ENCODE measurements at regions not wholly inside any gene's neighbourhood (a gene's known extent, or its start where the extent isn't known, plus 50 kb on each side); places are given as distances from the start of the nearest gene placed in this dataset.

DNA sequence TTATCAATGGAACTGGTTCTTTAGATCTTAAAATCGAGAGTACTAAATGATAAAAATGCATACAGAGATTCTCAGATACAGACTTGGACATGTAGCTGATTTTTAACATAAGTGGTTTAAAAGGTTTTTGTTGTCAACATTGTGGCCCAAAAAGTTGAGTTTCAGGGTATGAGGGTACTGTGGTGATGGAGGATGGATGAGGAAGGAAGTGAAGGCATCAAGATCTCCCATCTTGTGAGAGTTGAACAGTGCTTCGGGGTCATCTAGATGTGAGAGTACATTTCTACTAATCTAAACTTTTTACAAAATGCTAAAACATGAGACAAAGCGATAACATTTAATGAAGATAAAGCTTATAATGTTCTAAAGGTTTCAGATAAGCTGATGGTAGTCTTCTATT lies 452.6 kb downstream of the PCNX1 start:
- peak overlapping the region in 2 of 4 donors; percentile 43 to 62 for H3K27ac ChIP-seq
- intact Hi-C loops (cut with DNase I; ENCODE audit: low total_unique reads) (no loop called here), in situ Hi-C loops (cut with MboI; ENCODE audit: low pct_ligation_motif_present in 1 of 4, low pct_unique_long_range_greater_than_20kb in 1 of 4, low sequenced_read_pairs in 3 of 4) (no loop called here)
- no peaks in the 10 kb centered on the region for H3K9me3 ChIP-seq
- TF ChIP-seq, protein P1, sequence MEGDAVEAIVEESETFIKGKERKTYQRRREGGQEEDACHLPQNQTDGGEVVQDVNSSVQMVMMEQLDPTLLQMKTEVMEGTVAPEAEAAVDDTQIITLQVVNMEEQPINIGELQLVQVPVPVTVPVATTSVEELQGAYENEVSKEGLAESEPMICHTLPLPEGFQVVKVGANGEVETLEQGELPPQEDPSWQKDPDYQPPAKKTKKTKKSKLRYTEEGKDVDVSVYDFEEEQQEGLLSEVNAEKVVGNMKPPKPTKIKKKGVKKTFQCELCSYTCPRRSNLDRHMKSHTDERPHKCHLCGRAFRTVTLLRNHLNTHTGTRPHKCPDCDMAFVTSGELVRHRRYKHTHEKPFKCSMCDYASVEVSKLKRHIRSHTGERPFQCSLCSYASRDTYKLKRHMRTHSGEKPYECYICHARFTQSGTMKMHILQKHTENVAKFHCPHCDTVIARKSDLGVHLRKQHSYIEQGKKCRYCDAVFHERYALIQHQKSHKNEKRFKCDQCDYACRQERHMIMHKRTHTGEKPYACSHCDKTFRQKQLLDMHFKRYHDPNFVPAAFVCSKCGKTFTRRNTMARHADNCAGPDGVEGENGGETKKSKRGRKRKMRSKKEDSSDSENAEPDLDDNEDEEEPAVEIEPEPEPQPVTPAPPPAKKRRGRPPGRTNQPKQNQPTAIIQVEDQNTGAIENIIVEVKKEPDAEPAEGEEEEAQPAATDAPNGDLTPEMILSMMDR (IDR thresholded peaks at IDR 0.05): no peak
- no peak for TF ChIP-seq POLR2A (IDR thresholded peaks at IDR 0.05)
- TF ChIP-seq POLR2AphosphoS5 (IDR thresholded peaks at IDR 0.05): no peak
- TF ChIP-seq EP300 (IDR thresholded peaks at IDR 0.05; ENCODE audit: low read depth): no peak
- 90 to 94% methylated on average over 3 of the region's 3 CpGs for WGBS, 2 donors (ENCODE audit: low coverage in 1 of 2)
- no peaks in the 10 kb centered on the region for H3K36me3 ChIP-seq
- H3K4me1 ChIP-seq: peaks cover 0 to 39% (median 14%) of the 10 kb centered on the region in 4 donors
- no peak overlapping the region for H3K4me3 ChIP-seq
- H3K27me3 ChIP-seq: no peaks in the 10 kb centered on the region
- DNase-seq: no peak

- intact Hi-C loops (cut with DNase I; ENCODE audit: low total_unique reads) (no loop called here), in situ Hi-C loops (cut with MboI; ENCODE audit: low pct_ligation_motif_present in 1 of 4, low pct_unique_long_range_greater_than_20kb in 1 of 4, low sequenced_read_pairs in 3 of 4) (no loop called here)
- Histone ChIP-seq H3K27me3 (no peaks in the 10 kb centered on the region), H3K9me3 (no peaks in the 10 kb centered on the region), H3K4me3 (no peak overlapping the region), H3K27ac (peak overlapping the region in 3 of 4 donors; percentile 3 to 18 (median 12)), H3K36me3 (no peaks in the 10 kb centered on the region), H3K4me1 (peaks cover 0 to 27% (median 10%) of the 10 kb centered on the region in 4 donors)
- WGBS, 2 donors (ENCODE audit: low coverage in 1 of 2): 78 to 80% methylated on average over 1 to 3 of the region's 3 CpGs
- DNase-seq: no peak
- TF ChIP-seq POLR2A (IDR thresholded peaks at IDR 0.05) (no peak), POLR2AphosphoS5 (IDR thresholded peaks at IDR 0.05) (no peak), EP300 (IDR thresholded peaks at IDR 0.05; ENCODE audit: low read depth) (no peak)
- TF ChIP-seq, protein P1 (IDR thresholded peaks at IDR 0.05): no peak
Measured at GRCh38 chr14:71361336-71361735, 454.1 kb downstream of the PCNX1 start.

- Histone ChIP-seq H3K27me3 (no peaks in the 10 kb centered on the region), H3K27ac (no peak overlapping the region), H3K9me3 (no peaks in the 10 kb centered on the region), H3K4me1 (peaks cover 0 to 27% (median 10%) of the 10 kb centered on the region in 4 donors), H3K36me3 (no peaks in the 10 kb centered on the region), H3K4me3 (no peak overlapping the region)
- WGBS, 2 donors (ENCODE audit: low coverage in 1 of 2): 96 to 100% methylated on average over 3 to 8 of the region's 8 CpGs
- TF ChIP-seq POLR2AphosphoS5 (IDR thresholded peaks at IDR 0.05) (no peak), POLR2A (IDR thresholded peaks at IDR 0.05) (no peak), EP300 (IDR thresholded peaks at IDR 0.05; ENCODE audit: low read depth) (no peak)
- TF ChIP-seq, protein P1 (IDR thresholded peaks at IDR 0.05): no peak
- intact Hi-C loops (cut with DNase I; ENCODE audit: low total_unique reads) (no loop called here), in situ Hi-C loops (cut with MboI; ENCODE audit: low pct_ligation_motif_present in 1 of 4, low pct_unique_long_range_greater_than_20kb in 1 of 4, low sequenced_read_pairs in 3 of 4) (no loop called here)
- no peak for DNase-seq
Measured at GRCh38 chr14:71361874-71362273, 454.6 kb downstream of the PCNX1 start.

DNA sequence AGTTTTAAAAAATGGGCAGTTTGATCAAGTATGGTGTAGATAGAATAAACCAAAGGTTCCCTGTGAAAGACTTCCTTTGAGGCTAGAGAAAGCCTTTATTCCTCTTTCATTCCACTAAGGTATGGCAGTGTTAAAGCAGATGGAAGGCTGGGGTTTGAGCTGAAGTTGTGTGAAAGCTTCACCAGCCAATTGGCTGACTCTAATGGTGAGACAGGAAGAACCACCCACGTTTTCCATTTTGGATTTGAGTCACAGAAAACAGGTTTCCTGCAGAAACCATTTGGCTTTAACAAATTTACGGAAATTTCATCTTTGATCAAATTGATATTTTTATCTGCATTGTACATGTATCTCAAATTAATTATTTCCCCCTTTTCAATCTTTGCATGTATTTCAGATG lies 455.0 kb downstream of the PCNX1 start:
- Histone ChIP-seq H3K27ac (peak overlapping the region in 1 of 4 donors; percentile 56), H3K9me3 (no peaks in the 10 kb centered on the region), H3K27me3 (no peaks in the 10 kb centered on the region), H3K4me1 (peaks cover 0 to 27% (median 10%) of the 10 kb centered on the region in 4 donors), H3K36me3 (no peaks in the 10 kb centered on the region), H3K4me3 (no peak overlapping the region)
- 60 to 79% methylated on average over 1 to 2 of the region's 2 CpGs for WGBS, 2 donors (ENCODE audit: low coverage in 1 of 2)
- intact Hi-C loops (cut with DNase I; ENCODE audit: low total_unique reads) (no loop called here), in situ Hi-C loops (cut with MboI; ENCODE audit: low pct_ligation_motif_present in 1 of 4, low pct_unique_long_range_greater_than_20kb in 1 of 4, low sequenced_read_pairs in 3 of 4) (no loop called here)
- TF ChIP-seq EP300 (IDR thresholded peaks at IDR 0.05; ENCODE audit: low read depth) (no peak), POLR2A (IDR thresholded peaks at IDR 0.05) (no peak), POLR2AphosphoS5 (IDR thresholded peaks at IDR 0.05) (no peak)
- TF ChIP-seq, protein P1 (IDR thresholded peaks at IDR 0.05): no peak
- no peak for DNase-seq

Measured in transverse colon (tissue), 4 donors.